ENCODE measurements at regions not wholly inside any gene's neighbourhood (a gene's known extent, or its start where the extent isn't known, plus 50 kb on each side); places are given as distances from the start of the nearest gene placed in this dataset.

- DNase-seq = no peak
These were observed 902.7 kb upstream of the USP15 start for GRCh38 chr12:61357496-61357895.

DNA sequence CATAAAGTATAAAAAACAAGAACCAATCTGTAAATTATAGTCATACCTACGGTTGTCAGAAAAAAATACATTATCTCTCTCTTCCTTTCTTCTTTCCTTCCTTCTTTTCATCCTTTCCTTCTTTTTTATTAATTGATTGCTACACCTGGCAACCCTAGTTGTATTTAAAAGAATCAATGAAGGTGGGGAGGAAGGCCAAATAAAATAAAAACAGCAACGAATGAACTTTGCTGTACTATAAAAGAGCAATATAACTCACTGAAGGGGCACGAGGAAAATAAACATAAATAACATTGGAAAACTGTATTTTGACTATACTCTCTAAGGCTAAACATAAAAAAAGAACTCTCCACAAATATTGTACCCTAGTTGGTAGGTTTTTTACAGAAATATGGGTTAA, 898.2 kb upstream of the USP15 start:
- no peak for DNase-seq

DNA sequence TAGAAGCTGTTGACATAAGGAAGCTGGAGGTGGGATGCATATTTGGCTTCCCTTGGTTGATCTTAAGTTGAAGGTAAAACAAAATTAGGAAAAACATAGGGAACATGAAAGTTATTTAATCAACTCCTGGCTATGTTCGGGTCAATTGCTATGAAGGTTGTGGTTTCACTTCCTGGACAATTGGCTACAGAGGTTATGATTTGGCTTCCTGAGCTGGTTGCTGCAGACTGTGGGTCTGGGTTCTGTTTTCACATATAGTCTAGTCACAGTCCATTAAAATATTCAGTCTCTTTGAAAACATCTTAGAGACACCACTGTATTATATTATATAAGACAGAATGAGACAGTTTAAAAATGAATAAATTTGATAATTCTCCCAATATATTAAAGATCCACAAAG, 895.2 kb upstream of the USP15 start:
- DNase-seq = no peak

GRCh38 chr12:61367281-61367785, 892.9 kb upstream of the USP15 start:
- no peak for DNase-seq

- DNase-seq = no peak
These were observed 890.8 kb upstream of the USP15 start for GRCh38 chr12:61369241-61369910.

GRCh38 chr12:61384511-61384910, 875.7 kb upstream of the USP15 start:
- DNase-seq = no peak

GRCh38 chr12:61385771-61386170, 874.4 kb upstream of the USP15 start:
- DNase-seq = no peak

- DNase-seq = no peak
These were observed 862.5 kb upstream of the USP15 start for GRCh38 chr12:61397668-61398067.

DNA sequence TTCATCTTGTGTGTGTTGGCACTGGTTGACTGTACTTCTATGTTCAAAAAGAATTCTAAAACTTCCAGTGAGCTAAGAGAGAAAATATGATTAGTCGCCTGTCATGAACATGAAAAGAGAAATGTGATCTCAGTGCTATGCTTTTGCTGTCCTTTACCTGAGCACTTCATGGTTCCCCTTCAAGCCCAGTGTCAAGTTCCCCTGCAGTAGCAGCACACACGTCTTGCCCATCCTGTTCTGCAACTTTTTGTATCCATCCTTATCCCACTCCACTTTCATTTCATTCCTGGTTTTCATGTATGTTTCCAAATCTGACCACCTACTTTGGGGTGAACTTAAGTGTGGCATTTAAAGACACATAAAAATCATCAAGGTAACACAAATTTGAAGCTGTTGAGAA, 848.0 kb upstream of the USP15 start:
- no peak for DNase-seq

GRCh38 chr12:61414470-61414869, 845.7 kb upstream of the USP15 start:
- no peak for DNase-seq

- no peak for DNase-seq
These were observed 837.4 kb upstream of the USP15 start for GRCh38 chr12:61422786-61423185.

DNA sequence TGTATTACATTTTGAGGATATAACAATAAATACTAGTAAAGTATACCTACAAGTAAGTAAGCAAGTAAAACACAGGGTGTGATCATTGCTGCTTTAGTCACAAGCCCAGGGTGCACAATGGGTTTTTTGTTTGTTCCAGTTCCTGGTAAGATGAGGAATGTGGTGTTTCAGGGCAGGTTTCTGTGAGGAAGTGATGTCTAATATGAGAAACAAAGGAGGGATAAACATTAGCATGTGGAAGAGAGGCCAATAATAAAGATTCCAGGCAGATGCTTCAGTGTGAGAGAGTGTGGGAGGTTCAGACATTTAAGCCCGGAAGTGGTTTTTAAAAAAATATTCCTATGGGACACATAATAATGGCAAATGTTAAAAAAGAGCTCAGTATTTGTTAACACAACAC, 808.1 kb upstream of the USP15 start:
- no peak for DNase-seq

- no peak for DNase-seq
These were observed 772.5 kb upstream of the USP15 start for GRCh38 chr12:61487728-61488127.

DNA sequence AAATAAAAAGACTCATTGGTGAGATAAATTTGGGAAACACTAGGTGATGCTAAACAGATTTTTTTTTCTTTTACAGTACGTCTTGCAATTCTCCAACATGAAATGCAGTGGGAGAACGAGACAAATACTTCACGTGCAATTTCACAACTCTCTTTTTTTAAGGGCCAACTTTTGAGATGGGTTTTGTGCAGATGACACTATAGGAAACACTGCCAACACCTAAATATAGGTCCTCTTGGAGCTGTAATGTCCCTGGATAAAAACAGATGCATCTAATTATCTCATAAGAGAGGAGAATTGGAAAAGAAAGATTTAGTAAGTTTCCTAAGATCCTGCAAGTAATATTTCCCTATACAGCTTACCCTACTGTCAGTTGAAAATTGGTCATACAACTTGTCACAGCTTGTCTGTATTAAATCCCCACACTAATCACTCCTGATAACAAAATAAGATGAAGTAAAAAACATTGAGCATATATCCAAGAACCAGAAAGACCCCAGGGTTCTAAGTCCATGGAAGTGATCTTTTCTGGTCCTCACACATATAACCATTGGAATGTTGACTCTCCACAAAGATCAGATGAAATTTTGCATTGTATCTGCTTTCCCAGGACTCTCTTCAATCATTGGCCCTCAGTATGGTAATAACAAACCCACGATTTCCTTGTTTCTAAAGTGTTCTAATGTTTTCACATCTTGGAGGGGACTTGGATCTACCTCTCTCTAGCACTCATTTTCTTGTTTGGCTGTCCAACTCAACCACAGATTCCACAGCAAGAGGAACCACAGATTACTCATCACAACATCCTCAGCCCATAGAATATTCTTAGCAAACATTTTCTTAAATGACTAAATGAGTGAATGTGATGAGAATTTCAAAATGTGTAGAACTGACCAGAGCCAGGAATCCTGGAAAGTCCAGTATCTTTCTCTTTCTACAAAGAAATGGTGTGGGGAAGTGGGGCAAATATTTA, 769.4 kb upstream of the USP15 start:
- DNase-seq = no peak

DNA sequence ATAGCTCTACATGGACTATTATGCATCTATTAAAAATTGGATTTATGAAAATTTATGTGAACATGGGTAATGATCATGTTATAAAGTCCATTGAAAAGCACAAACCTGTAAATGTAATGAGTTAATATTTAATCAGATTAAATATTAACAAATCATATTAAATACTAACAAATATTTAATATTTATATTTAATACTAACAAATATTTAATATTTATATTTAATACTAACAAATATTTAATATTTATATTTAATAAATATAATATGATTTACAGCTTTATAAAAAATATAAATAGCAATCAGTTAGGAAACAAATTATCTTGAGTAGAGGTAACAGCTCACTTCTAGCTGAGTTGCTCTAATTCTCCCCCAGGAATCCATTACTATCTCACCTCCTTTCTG, 758.0 kb upstream of the USP15 start:
- no peak for DNase-seq

GRCh38 chr12:61504396-61505080, 755.7 kb upstream of the USP15 start:
- DNase-seq = no peak

- DNase-seq = no peak
These were observed 746.7 kb upstream of the USP15 start for GRCh38 chr12:61513499-61513898.

DNA sequence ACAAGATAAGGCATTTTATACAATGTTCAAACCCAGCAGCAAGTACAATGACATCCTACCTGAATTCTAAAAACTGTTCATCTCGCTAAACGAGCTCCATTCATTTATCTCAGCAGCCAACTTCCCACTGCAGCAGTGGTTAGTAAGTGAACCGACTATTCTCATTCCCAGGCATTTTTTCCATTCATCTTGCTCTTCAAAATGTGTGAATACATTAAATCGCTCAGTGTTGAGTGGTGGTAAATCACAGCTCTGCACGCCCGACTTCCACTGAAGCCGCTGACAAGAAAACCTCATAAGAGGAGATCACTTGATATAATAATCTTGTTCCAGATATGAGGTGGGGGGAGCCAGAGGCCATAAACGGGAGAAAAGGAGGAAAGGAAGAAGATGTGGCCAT, 746.2 kb upstream of the USP15 start:
- no peak for DNase-seq

DNA sequence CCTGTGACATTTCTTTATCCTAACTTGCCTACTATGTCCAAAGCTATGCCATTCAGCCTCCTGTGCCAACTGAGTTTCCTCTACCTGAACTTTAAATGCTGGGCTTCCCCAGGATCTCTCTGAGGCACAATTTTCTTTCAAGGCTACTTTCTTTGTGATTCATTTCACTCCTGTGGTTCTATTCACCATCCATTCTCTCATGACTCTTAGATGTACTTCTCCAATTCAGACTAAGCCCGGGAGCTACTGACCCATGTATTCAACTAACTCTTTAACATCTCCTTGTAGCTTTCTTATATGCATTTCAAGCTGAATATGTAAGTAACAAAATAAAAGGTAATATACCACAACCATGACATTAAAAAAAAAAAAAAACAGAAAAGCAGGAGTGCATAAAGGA, 738.9 kb upstream of the USP15 start:
- DNase-seq = no peak

DNA sequence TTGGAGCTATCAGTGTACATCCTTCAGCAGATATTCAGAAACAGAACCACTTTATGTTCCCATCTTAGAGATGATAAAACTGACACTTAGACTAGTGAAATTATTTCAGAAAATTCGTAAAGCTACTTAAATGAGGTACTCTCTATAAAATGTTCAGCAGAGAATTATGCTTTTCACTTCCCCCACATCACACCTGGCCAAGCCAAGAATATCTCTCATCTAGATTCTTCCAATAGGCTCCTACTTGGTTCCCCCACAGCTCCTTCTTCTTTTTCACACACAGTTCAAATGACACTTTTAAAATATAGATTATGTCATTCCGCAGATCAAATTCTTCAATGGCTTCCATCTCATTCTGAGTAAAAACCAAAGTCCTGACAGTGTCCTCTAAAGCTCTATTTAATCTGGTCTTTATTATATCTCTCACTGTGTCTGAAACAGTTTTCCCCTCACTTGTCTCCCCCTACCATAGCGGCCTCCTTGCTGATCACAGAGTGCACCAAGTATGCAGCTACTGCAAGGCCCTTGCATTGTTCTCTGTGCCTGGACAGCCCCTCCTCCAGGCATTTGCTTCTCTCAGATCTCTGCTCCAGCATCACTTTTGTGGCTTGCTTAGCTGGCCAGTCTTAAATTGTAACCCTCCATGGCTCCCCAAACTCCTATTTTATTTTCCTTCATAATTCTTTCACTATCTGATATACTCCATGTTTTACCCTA, 736.8 kb upstream of the USP15 start:
- no peak for DNase-seq

DNA sequence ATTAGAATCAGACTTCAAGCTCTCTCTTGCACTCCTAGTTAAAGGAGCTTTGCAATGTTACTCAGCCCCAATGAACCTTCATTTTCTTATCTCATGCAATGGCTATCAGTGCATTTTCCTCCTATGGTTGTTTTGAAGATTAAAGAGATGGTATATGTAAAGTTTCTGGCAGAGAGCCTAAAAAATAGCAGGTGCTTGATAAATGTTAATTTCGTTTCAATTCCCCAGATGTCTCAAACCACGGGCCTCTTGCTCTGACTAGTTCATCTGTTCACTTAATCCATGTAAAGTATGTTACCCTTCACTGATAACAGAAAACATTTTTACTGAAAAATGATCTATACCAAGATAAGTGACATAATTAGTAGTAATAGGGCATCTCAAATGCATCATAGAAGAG, 735.4 kb upstream of the USP15 start:
- DNase-seq = no peak

DNA sequence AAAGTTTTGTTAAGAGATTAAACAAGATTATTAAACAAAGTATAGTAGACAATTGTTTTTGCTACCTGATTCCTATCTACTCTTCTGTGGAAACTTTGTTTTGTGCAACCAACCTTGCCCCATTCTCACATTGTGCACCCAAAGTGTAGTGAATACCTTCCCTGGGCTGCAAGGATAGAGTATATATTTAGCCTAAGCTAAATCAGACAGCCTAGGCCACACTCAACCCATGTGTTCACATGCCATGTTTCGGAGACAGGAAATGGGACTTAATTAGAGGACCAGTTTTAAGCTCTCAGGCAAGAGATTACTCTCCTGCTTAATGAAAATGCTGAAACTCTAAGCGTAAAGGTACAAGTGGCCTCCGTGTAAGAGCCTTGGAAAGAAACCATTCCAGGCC, 734.9 kb upstream of the USP15 start:
- DNase-seq = no peak

DNA sequence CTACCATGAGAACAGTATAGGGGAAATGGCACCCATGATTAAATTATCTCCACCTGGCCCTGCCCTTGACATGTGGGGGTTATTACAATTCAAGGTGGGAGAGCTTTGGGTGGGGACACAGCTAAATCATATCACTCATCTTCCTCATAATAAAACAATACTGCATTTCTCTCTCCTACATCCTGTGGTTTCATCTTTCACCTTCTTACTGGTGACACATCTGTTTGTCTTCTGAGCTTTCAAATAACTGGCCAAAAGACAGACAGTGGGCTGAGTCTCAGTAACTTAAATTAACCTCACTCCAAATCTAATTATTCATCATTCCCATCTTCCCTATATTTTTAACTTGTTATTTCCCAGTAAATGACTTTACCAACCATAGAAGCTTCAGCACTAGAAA, 729.7 kb upstream of the USP15 start:
- DNase-seq = no peak

Data from activated CD4-positive, alpha-beta T cell treated with anti-CD3 and anti-CD28 coated beads, Interleukin-2, amount 50 U/mL, for 4 hours (primary cell).